ENCODE measurements at regions not wholly inside any gene's neighbourhood (a gene's known extent, or its start where the extent isn't known, plus 50 kb on each side); places are given as distances from the start of the nearest gene placed in this dataset.

- TF ChIP-seq CTCF (conservative IDR thresholded peaks at IDR 0.05 in 1 of 2, IDR thresholded peaks at IDR 0.05 in 1 of 2; ENCODE audit: extremely low read depth in 1 of 2, insufficient read depth in 1 of 2, low read depth in 1 of 2, low read length in 2 of 2) (no peak), EZH2 (IDR thresholded peaks at IDR 0.05; ENCODE audit: borderline replicate concordance, low read length) (no peak)
Observed at GRCh38 chr17:71639865-71640264, 481.0 kb upstream of the SOX9 start.

Measured in mammary epithelial cell (primary cell).